SH-SY5Y (cell line): ENCODE measurements at regions not wholly inside any gene's neighbourhood (a gene's known extent, or its start where the extent isn't known, plus 50 kb on each side); places are given as distances from the start of the nearest gene placed in this dataset.

Source experiments
- GATA2 ChIP-seq: IDR thresholded peaks from 2 replicates; pipeline ENCODE4 v1.6.1; 2011; ENCODE audit warnings: mild to moderate bottlenecking, low read depth, low read length
- GATA3 ChIP-seq: IDR thresholded peaks from 2 replicates; pipeline ENCODE4 v1.6.1; 2011; ENCODE audit warnings: low read depth, mild to moderate bottlenecking, low read length, moderate library complexity

DNA sequence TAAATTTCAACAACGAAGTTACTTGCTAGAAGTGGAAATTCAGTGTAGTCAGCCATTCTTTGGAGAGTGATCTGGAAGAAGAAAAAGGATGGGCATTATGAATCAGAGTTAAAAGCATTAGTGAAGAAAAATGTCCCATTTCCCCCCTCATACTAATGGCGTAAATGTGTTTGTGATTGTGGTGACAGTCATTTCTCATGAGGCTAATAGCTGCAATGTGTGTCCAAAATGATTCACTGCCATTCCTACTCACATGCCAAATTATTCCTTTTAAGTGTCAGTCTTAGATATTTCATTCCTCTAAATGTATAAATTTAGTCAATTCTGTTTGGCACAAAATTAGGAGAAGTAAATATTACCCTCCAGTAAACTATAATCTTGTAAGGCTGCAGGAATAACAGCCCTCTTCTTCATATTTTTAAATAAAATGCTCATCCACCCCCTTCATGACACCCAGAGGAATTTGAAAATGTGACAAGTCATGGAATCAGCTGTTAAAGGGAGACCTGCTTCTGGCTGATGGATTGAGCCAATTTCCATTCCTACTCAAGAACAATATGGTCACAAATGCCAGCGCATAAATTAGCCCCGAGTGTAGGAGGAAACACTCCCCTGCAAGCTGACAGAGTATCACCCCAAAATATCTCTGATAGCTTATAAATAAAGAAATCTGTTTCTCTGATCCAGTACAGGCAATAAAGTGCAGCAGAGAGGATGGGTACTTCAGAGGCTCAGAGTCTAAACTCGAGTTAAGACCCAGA, 912.3 kb upstream of the SEL1L start:
- no peak for TF ChIP-seq GATA2
- TF ChIP-seq GATA3: no peak
